GM19324 (cell line): ENCODE measurements at regions not wholly inside any gene's neighbourhood (a gene's known extent, or its start where the extent isn't known, plus 50 kb on each side); places are given as distances from the start of the nearest gene placed in this dataset.
"Not testable (repeated sequence)": the region's sequence is repeated elsewhere in the genome, so short reads cannot be mapped to it uniquely, and the experiment has no call there.

ENCODE experiments used
- ATAC-seq: cut with Tn5 transposase; IDR thresholded peaks from one replicate; pipeline ENCODE4 v1.9.1; 2021; ENCODE audit warnings: mild to moderate bottlenecking, moderate library complexity; ENCODE audit not compliant: unreplicated experiment, low FRiP score

- ATAC-seq: peak; percentile 93
Observed at GRCh38 chr12:67758119-67758518, 109.6 kb downstream of the DYRK2 start.

DNA sequence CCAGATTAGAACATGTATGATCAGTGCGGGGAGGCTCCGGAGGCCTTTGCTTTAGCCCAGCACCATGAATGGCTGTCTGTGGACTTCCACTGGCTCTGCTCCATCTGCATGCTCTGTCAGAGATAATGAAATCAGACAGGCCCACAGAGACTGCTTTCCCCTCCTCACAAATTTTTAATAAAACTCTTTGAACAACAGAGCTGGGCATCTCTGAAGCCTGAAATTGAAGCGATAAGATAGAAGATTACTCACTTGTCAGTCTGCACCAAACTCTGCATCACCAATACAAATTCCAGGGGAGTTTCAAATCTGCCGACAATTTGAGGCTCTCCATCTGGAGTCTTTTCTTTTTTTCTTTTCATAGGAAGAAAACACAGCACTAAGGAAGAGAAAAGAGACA is 110.0 kb downstream of the DYRK2 start:
- no peak for ATAC-seq

DNA sequence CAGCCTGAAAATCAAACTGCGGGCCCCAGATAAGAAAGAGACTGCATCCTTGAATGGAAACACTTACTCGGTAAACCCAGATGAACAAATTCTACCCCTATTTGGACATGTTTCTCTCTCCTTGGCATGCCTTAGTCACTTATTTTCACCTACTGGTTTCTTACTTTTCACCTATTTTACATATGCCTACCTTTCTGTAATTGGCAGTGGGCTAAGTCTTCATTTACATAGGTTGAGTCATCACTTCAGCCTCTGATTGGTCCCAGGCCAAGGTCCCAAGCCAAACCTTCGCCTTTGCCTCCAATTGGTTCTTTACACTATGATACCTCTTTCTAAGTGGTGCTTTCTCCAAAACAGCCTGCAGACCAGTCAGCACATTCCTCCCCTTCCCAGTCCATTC is 111.3 kb downstream of the DYRK2 start:
- ATAC-seq: no peak

DNA sequence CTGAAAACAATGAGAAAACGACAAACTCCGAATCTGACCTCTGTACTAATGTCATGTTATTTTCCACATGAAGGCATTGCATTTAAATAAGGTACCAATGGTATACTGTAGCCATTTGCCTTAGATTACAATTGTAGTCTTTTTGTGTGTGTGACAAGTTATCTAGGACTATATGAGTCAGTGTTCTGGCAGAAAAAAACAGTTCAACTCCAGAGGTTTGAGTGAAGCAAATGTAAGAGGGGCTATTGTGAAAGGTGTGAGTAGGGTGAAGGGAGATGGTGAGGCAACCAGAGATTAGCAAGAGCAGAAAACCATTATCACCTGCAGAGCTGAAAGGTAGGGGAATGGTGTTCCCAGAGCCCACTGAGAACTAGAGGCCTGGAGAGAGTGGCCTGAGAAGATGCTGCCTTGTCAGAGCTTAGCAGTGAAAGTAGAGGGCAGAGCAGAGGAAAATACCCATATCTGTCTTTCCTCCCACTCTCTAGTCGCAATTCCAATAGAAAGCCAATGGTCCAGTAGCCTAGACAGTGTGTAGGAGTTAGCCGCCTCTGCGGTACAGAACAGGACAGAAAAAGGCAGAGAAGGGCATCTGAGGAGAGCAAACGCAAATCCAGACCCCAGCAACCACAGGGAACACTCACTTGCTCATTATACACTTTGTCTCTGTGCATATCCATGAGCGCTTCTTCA is 112.2 kb downstream of the DYRK2 start:
- no peak for ATAC-seq

DNA sequence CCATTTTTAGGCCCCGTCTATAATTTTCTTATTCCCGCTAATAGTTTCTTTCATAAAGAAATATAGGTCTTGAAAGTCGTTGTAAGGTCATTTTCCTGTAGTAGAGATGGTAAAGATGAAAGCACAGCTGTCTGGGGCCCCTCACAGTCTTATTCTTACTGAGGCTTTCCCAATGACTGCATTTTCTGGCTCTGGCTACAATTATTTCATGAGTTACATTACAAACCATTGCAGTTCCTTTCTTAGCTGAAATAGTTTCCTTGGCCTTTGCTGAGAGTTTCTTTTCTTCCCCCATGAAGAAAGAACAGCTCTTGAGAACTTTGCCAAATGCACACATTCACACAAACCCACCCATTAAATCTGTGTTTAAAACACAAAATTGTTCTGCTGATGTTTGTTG is 113.0 kb downstream of the DYRK2 start:
- no peak for ATAC-seq

GRCh38 chr12:67764055-67764454 is 115.5 kb downstream of the DYRK2 start:
- no peak for ATAC-seq

GRCh38 chr12:67764946-67765619 is 116.5 kb downstream of the DYRK2 start:
- ATAC-seq: no peak

DNA sequence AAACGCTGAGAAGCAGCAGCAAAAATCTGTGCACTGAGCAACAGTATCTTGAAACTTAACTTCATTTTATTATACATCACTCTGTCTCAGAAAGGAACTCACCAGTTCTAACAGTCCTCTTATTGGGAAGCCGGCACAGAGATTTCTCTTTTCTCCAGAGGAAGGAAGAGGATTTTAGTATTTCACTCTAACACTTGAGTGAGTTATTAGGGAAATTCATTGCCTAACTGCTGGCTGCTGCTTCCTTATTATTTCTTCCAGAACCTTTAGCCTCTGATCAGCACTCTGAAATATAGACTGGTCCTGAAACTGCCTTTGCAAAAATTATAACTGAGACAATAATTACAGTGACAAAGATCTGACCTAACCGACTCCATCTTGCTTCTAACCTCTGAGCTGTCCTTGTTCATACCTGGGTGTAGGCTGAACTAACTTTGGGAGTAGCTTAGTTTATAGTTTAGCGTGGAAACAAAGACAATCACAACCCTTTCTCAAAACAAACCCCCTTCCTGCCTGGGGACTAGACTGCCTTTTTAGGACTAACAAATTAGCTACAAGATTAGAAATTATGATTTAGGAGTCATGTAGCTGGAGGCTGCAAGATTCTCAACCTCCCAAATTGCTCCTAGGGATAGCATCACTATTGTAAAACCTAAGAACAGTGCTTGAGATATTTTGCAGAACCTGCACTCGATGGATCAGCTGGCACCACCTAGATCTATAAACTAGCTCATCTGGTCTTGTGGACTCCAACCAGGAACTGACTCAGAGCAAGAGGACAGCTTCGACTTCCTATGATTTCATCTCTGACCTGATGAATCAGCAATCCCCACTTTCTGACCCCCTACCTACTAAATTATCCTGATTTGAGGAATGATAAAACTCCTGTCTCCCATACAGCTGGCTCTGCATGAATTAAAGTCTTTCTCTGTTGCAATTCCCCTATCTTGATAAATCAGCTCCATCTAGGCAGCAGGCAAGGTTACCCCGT is 117.5 kb downstream of the DYRK2 start:
- no peak for ATAC-seq

- ATAC-seq: no peak
Observed at GRCh38 chr12:67772267-67773169, 124.0 kb downstream of the DYRK2 start.

DNA sequence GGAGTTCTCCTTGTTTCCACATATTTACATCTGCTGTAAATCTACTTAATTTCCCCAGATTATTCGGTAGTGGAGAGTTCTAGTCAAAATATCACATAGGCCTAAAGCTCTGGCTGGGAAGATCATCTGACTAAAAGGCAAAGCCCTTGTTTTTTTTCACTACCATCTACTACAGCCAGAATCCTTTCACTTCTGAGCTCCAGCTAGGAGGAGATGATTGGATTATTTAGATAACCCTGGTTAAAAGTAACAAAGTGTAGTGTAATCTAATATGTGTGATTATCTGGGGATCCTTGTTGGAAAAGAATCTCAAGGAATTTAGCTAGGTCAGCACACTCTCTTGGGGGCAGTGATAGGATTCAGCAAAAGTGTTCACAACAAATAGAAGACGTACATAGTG is 125.4 kb downstream of the DYRK2 start:
- ATAC-seq: no peak

- no peak for ATAC-seq
Observed at GRCh38 chr12:67774983-67775587, 126.5 kb downstream of the DYRK2 start.

DNA sequence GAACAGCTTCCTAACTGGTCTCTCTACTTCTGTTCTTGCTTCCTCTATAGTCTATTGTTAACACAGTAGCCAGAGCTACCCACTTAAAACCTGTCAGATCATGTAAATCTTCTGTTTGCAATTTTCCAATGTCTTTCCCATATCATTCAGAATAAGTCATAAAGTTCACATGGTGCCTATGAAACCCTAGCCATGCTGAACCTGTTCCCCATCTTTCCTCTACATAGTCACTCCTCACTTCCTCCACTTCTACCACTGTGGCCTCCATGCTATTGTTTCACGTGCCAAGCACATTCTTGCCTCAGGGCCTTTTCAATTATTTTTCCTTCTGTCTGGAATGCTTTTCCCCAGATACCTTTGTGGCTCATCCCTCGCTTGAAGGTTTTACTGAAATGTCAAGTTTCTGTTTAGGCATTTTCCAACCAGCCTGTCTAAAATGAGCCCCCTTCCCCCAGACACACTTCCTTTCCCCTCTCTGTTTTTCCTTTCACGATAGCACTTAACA is 132.1 kb downstream of the DYRK2 start:
- ATAC-seq: no peak

- no peak for ATAC-seq
Observed at GRCh38 chr12:67782573-67782972, 134.0 kb downstream of the DYRK2 start.

GRCh38 chr12:67783393-67783792 is 134.8 kb downstream of the DYRK2 start:
- no peak for ATAC-seq

GRCh38 chr12:67784831-67785230 is 136.3 kb downstream of the DYRK2 start:
- no peak for ATAC-seq

DNA sequence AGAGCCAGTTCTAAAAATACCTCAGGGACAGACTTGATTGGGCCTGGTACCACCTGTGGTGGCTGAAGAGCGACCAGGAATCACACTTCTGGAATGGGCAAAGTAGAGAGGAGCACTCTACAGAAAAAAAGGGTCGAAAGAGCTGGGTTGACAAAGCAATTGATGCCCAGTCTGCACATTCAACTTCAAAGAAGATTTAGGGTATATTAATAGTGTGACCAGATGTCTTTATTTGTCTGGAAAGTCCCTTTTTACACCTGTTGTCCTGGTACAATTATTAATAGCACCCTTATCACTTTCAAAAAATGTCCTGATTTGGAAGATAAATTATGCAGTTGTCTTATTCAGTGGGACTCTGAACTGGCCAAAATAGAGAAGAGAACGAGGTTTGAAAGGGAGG is 137.5 kb downstream of the DYRK2 start:
- ATAC-seq: no peak

DNA sequence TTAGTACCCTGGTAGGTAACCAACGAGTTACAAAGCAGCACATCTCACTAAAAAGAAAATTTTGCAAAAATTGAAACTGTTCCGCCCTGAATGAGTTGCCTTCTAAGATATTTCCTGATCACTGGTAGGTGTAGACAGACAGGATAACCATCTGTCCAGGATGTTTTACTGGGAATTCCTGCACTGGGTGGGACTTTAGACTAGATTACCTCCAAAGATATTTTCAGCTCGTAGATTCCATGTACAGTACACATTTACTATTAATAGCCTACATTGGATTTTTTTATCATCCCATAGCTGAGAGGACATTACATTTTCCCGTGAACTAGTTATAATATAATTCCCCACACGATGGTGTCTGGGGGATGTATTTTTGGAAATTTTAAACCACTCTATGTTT is 139.6 kb downstream of the DYRK2 start:
- ATAC-seq: no peak

DNA sequence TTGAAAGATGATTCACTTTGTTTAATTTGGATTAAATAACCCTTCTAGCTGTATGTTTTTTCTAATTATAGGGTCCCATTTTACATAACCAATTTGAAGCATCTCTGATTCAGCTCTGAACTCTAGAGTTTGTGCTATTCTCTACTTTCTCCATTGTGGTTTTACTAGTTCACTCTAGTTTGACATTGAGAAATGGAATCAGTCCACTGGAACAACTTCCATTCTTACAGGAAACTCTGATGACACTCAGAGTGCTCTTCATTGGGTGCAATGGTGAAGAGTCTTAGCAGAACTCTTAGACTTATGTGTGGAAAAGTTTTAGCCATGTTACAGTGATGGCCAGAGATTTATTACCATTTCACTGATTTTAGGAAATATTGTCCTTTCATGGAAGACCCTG is 140.7 kb downstream of the DYRK2 start:
- no peak for ATAC-seq

DNA sequence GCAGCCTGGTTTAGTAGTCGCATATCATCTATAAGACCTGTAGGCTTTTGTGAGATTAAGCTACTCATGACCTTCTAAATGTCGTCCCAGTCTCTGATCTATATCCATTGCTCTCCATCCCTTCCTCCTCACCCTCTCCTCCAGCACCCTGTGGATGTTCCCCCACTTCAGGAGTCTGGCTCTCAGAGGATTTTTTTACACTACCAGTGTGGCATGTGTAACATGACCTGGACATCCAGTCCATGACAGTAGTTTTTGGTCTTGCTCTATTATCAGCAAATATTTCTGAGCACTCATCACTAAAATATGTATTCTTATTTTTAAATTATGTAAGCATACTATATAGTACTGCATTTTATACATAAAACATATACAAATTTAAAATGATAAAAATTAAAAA is 142.1 kb downstream of the DYRK2 start:
- no peak for ATAC-seq

DNA sequence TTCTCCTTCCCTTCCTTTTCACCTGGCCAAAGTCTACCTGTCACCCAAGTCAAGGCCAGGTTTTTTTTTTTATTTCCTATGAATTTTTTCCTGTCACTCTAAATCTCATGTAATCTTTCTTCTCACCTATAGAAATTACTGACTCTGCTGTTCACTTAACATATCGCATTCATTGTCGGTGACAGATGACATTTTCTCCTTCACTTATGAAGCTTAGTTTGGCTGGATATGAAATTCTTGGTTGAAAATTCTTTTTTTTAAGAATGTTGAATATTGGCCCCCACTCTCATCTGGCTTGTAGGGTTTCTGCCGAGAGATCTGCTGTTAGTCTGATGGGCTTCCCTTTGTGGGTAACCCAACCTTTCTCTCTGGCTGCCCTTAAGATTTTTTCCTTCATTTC is 142.8 kb downstream of the DYRK2 start:
- not testable (repeated sequence) for ATAC-seq
